GM12873 (cell line): ENCODE measurements at regions not wholly inside any gene's neighbourhood (a gene's known extent, or its start where the extent isn't known, plus 50 kb on each side); places are given as distances from the start of the nearest gene placed in this dataset.

Experiments
- CTCF ChIP-seq: IDR thresholded peaks from 2 replicates; pipeline ENCODE4 v1.5.1; 2012; ENCODE audit warnings: low read depth, mild to moderate bottlenecking, moderate library complexity, low read length, control low read depth; ENCODE audit not compliant: insufficient read depth; ENCODE audit errors: missing control alignments

- no peak for TF ChIP-seq CTCF
These were observed 253.2 kb downstream of the ANKRD50 start for GRCh38 chr4:124459196-124459940.

- TF ChIP-seq CTCF = no peak
These were observed 252.6 kb downstream of the ANKRD50 start for GRCh38 chr4:124459941-124460310.

GRCh38 chr4:124462954-124463828 is 249.3 kb downstream of the ANKRD50 start:
- no peak for TF ChIP-seq CTCF

GRCh38 chr4:124464836-124465235 is 247.7 kb downstream of the ANKRD50 start:
- TF ChIP-seq CTCF = no peak

GRCh38 chr4:124468360-124468759 is 244.2 kb downstream of the ANKRD50 start:
- no peak for TF ChIP-seq CTCF

- TF ChIP-seq CTCF = no peak
These were observed 242.6 kb downstream of the ANKRD50 start for GRCh38 chr4:124469981-124470380.

GRCh38 chr4:124478470-124478869 is 234.1 kb downstream of the ANKRD50 start:
- no peak for TF ChIP-seq CTCF
